Natural killer cell (primary cell): ENCODE measurements at regions not wholly inside any gene's neighbourhood (a gene's known extent, or its start where the extent isn't known, plus 50 kb on each side); places are given as distances from the start of the nearest gene placed in this dataset.

Source experiments
- ATAC-seq, 3 donors: fragments of 150-1000 bp in 2 of 3; fragments of 200-7000 bp in 1 of 3; cut with Tn5 transposase; 1 replicate in 1 of 3; 2 replicates in 2 of 3; pipeline ENCODE4 v1.10.0; 2021; ENCODE audit warnings: mild to moderate bottlenecking in 2 of 3, moderate library complexity in 2 of 3
- DNase-seq, 2 donors: peaks; one replicate each; pipeline versions ENCODE4 v3.0.0 to v3.0.0-alpha.2; 2013 to 2021; ENCODE audit warnings: mixed read lengths in 1 of 2
- H3K27ac ChIP-seq: one replicate; pipeline ENCODE4 v1.5.1; 2013; ENCODE audit warnings: mild to moderate bottlenecking, low read length
- H3K27me3 ChIP-seq: one replicate; pipeline ENCODE4 v1.6.1; 2013; ENCODE audit warnings: low read length; ENCODE audit not compliant: control insufficient read depth, insufficient read depth
- H3K36me3 ChIP-seq: one replicate; pipeline ENCODE4 v1.6.1; 2013; ENCODE audit warnings: low read length; ENCODE audit not compliant: control insufficient read depth, insufficient read depth
- H3K4me1 ChIP-seq: one replicate; pipeline ENCODE4 v1.6.1; 2013; ENCODE audit warnings: low read length; ENCODE audit not compliant: control insufficient read depth, insufficient read depth
- H3K4me3 ChIP-seq: one replicate; pipeline ENCODE4 v1.5.1; 2013; ENCODE audit warnings: low read length
- H3K9me3 ChIP-seq: one replicate; pipeline ENCODE4 v1.6.1; 2013; ENCODE audit warnings: low read length; ENCODE audit not compliant: control insufficient read depth, insufficient read depth
- H3K27ac Mint-ChIP-seq, 2 donors: one replicate each; pipeline ENCODE4 v1.8.0; 2022; ENCODE audit warnings: mild to moderate bottlenecking in 2 of 2, mixed read lengths in 2 of 2, moderate library complexity in 1 of 2
- H3K27me3 Mint-ChIP-seq, 2 donors: one replicate each; pipeline ENCODE4 v1.8.0; 2022; ENCODE audit warnings: low read depth in 2 of 2, mixed read lengths in 2 of 2
- H3K36me3 Mint-ChIP-seq: one replicate; pipeline ENCODE4 v1.8.0; 2022; ENCODE audit warnings: mixed read lengths
- H3K4me1 Mint-ChIP-seq, 2 donors: one replicate each; pipeline ENCODE4 v1.8.0; 2022; ENCODE audit warnings: mixed read lengths in 2 of 2
- H3K4me3 Mint-ChIP-seq: one replicate; pipeline ENCODE4 v1.8.0; 2022; ENCODE audit warnings: mild to moderate bottlenecking, moderate library complexity, mixed read lengths
- H3K9me3 Mint-ChIP-seq, 2 donors: one replicate each; pipeline ENCODE4 v1.8.0; 2022; ENCODE audit warnings: mixed read lengths in 2 of 2
- CTCF ChIP-seq: fragments of 200-600 bp; IDR thresholded peaks from one replicate; pipeline ENCODE4 v1.8.0; 2022; ENCODE audit warnings: antibody characterized with exemption
- WGBS: methylation state at CpG from one replicate; pipeline ENCODE4 v1.1.7; 2013; ENCODE audit warnings: missing lambda C conversion rate; ENCODE audit not compliant: insufficient coverage; 5-methylcytosine and 5-hydroxymethylcytosine counted together
- intact Hi-C: fragments of 100-400 bp; cut with micrococcal nuclease; formaldehyde crosslinking; loops from one replicate; pipeline ENCODE4 v1.14.2; 2022

GRCh38 chr4:180932370-180933001 is 1310.7 kb upstream of the TENM3 start:
- Mint-ChIP-seq H3K9me3 (peaks cover 10 to 19% of the 10 kb centered on the region in 2 donors), H3K4me3 (no peak overlapping the region), H3K4me1 (no peaks in the 10 kb centered on the region), H3K27me3 (no peaks in the 10 kb centered on the region), H3K36me3 (no peaks in the 10 kb centered on the region), H3K27ac (no peak overlapping the region)
- Histone ChIP-seq H3K4me1 (no peaks in the 10 kb centered on the region), H3K27ac (no peak overlapping the region), H3K36me3 (no peaks in the 10 kb centered on the region), H3K4me3 (no peak overlapping the region), H3K9me3 (no peaks in the 10 kb centered on the region), H3K27me3 (no peaks in the 10 kb centered on the region)
- ATAC-seq (no peak), DNase-seq (no peak)
- WGBS: 50% methylated on average over 4 of the region's 4 CpGs
- TF ChIP-seq CTCF: no peak
- intact Hi-C loops: no loop called here

- Histone ChIP-seq H3K27me3 (no peaks in the 10 kb centered on the region), H3K27ac (no peak overlapping the region), H3K9me3 (no peaks in the 10 kb centered on the region), H3K4me3 (no peak overlapping the region), H3K36me3 (no peaks in the 10 kb centered on the region), H3K4me1 (no peaks in the 10 kb centered on the region)
- no peaks in the 10 kb centered on the region for H3K27me3 Mint-ChIP-seq
- H3K9me3 Mint-ChIP-seq: peaks cover 8 to 14% of the 10 kb centered on the region in 2 donors
- DNase-seq: no peak
- H3K27ac Mint-ChIP-seq: no peak overlapping the region
- no CpG with 5 or more reads among the region's 3 CpGs for WGBS
- H3K4me3 Mint-ChIP-seq: no peak overlapping the region
- H3K4me1 Mint-ChIP-seq: no peaks in the 10 kb centered on the region
- intact Hi-C loops: no loop called here
- TF ChIP-seq CTCF: no peak
- no peak for ATAC-seq
- no peaks in the 10 kb centered on the region for H3K36me3 Mint-ChIP-seq
These were observed 1306.1 kb upstream of the TENM3 start for GRCh38 chr4:180937083-180937482.

GRCh38 chr4:180940680-180941079 is 1302.5 kb upstream of the TENM3 start:
- no peaks in the 10 kb centered on the region for H3K4me1 ChIP-seq
- H3K36me3 ChIP-seq: no peaks in the 10 kb centered on the region
- no peaks in the 10 kb centered on the region for H3K27me3 Mint-ChIP-seq
- peaks cover 7 to 9% of the 10 kb centered on the region in 2 donors for H3K9me3 Mint-ChIP-seq
- no peak overlapping the region for H3K27ac ChIP-seq
- H3K4me1 Mint-ChIP-seq: no peaks in the 10 kb centered on the region
- no peak overlapping the region for H3K27ac Mint-ChIP-seq
- no peaks in the 10 kb centered on the region for H3K27me3 ChIP-seq
- no peaks in the 10 kb centered on the region for H3K9me3 ChIP-seq
- intact Hi-C loops: no loop called here
- peaks cover 5% of the 10 kb centered on the region for H3K36me3 Mint-ChIP-seq
- 100% methylated on average over 1 of the region's 1 CpG for WGBS
- H3K4me3 Mint-ChIP-seq: no peak overlapping the region
- H3K4me3 ChIP-seq: no peak overlapping the region
- no peak for TF ChIP-seq CTCF
- DNase-seq (no peak), ATAC-seq (no peak)

- no peak for ATAC-seq
- no peak for DNase-seq
- Histone ChIP-seq H3K4me3 (no peak overlapping the region), H3K36me3 (no peaks in the 10 kb centered on the region), H3K27ac (no peak overlapping the region), H3K9me3 (no peaks in the 10 kb centered on the region), H3K27me3 (no peaks in the 10 kb centered on the region), H3K4me1 (no peaks in the 10 kb centered on the region)
- TF ChIP-seq CTCF: no peak
- Mint-ChIP-seq H3K36me3 (peaks cover 5% of the 10 kb centered on the region), H3K27ac (no peak overlapping the region), H3K4me1 (no peaks in the 10 kb centered on the region), H3K4me3 (no peak overlapping the region), H3K27me3 (no peaks in the 10 kb centered on the region), H3K9me3 (peaks cover 12 to 14% of the 10 kb centered on the region in 2 donors)
- 86% methylated on average over 5 of the region's 5 CpGs for WGBS
- intact Hi-C loops: no loop called here
These were observed 1300.8 kb upstream of the TENM3 start for GRCh38 chr4:180942367-180942916.
